OCI-LY3 (cell line): ENCODE measurements at regions not wholly inside any gene's neighbourhood (a gene's known extent, or its start where the extent isn't known, plus 50 kb on each side); places are given as distances from the start of the nearest gene placed in this dataset.

Experiments used
- CTCF ChIP-seq: fragments of 200-600, 300-600 bp; sonication (generic); IDR thresholded peaks from 2 replicates; pipeline ENCODE4 v1.5.1; 2014; ENCODE audit warnings: antibody characterized with exemption, low read length, low read depth
- EZH2phosphoT487 ChIP-seq: fragments of 200-600 bp; shearing (Covaris generic); IDR thresholded peaks from 2 replicates; pipeline ENCODE4 v1.6.1; 2018; ENCODE audit warnings: antibody characterized with exemption, mixed run types, low read depth

GRCh38 chr4:95921470-95921869, 81.6 kb downstream of the PDHA2 start:
- TF ChIP-seq CTCF = no peak
- no peak for TF ChIP-seq EZH2phosphoT487
